ENCODE measurements at regions not wholly inside any gene's neighbourhood (a gene's known extent, or its start where the extent isn't known, plus 50 kb on each side); places are given as distances from the start of the nearest gene placed in this dataset.

GRCh38 chr4:44842531-44842930 is 116.2 kb upstream of the GNPDA2 start:
- no peaks in the 10 kb centered on the region for H3K4me1 ChIP-seq (ENCODE audit: control insufficient read depth, insufficient read depth, low read length)
- H3K27me3 ChIP-seq (ENCODE audit: control insufficient read depth, insufficient read depth, low read length): no peaks in the 10 kb centered on the region
- no peak overlapping the region for H3K4me3 ChIP-seq (ENCODE audit: low read depth, low read length)
- no peak overlapping the region for H3K27ac ChIP-seq (ENCODE audit: low read depth, low read length)
- no peak overlapping the region for H3K9ac ChIP-seq (ENCODE audit: low read length)
- H3K9me3 ChIP-seq (ENCODE audit: control insufficient read depth, insufficient read depth, low read depth, low read length): no peaks in the 10 kb centered on the region
- H3K36me3 ChIP-seq (ENCODE audit: control insufficient read depth, insufficient read depth, low read length): no peaks in the 10 kb centered on the region

DNA sequence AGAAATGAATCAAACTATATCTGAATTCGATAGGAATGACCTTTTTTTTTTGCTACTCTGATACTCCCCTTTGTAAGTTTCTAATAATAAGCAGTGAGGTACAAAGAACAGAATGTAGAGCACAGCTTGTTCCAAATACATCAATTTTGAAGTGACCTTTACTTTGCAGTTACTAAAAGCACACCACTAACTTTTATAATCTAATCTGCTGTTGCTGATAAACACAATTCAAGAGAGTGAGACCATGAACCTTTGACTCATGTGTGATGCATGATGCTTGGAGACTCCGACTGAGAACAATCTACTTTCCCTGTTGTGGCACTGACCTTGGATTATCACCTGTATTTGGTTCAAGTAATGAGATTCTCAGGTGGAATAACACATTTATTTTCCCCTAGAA is 91.6 kb upstream of the GNPDA2 start:
- no peaks in the 10 kb centered on the region for H3K4me1 ChIP-seq (ENCODE audit: control insufficient read depth, insufficient read depth, low read length)
- no peak overlapping the region for H3K27ac ChIP-seq (ENCODE audit: low read depth, low read length)
- H3K36me3 ChIP-seq (ENCODE audit: control insufficient read depth, insufficient read depth, low read length): no peaks in the 10 kb centered on the region
- no peaks in the 10 kb centered on the region for H3K9me3 ChIP-seq (ENCODE audit: control insufficient read depth, insufficient read depth, low read depth, low read length)
- no peaks in the 10 kb centered on the region for H3K27me3 ChIP-seq (ENCODE audit: control insufficient read depth, insufficient read depth, low read length)
- no peak overlapping the region for H3K9ac ChIP-seq (ENCODE audit: low read length)
- no peak overlapping the region for H3K4me3 ChIP-seq (ENCODE audit: low read depth, low read length)

DNA sequence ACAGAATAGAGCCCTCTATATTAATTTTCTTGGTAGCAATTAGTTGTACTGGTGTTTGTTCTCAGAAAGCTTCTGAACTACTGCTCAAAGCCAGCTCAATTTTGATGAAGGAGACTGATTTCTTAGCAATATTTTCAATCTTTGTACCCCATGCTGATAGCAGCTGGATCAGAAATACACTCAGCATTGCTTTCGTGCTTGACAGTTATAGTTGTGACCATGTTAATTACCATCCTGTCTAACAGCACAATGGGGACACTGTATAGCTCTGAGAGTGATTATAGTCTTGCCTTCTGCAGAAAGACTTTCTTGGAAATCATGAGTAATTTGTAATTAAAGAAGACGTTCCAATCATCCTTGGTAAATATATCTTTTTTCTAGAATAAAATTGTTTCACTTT is 79.7 kb upstream of the GNPDA2 start:
- no peaks in the 10 kb centered on the region for H3K27me3 ChIP-seq (ENCODE audit: control insufficient read depth, insufficient read depth, low read length)
- H3K9ac ChIP-seq (ENCODE audit: low read length): no peak overlapping the region
- H3K36me3 ChIP-seq (ENCODE audit: control insufficient read depth, insufficient read depth, low read length): no peaks in the 10 kb centered on the region
- H3K9me3 ChIP-seq (ENCODE audit: control insufficient read depth, insufficient read depth, low read depth, low read length): peaks cover 3% of the 10 kb centered on the region; the same call in 1 of the 2 replicates
- H3K4me1 ChIP-seq (ENCODE audit: control insufficient read depth, insufficient read depth, low read length): no peaks in the 10 kb centered on the region
- no peak overlapping the region for H3K27ac ChIP-seq (ENCODE audit: low read depth, low read length)
- no peak overlapping the region for H3K4me3 ChIP-seq (ENCODE audit: low read depth, low read length)

GRCh38 chr4:44804301-44804700 is 77.9 kb upstream of the GNPDA2 start:
- no peaks in the 10 kb centered on the region for H3K4me1 ChIP-seq (ENCODE audit: control insufficient read depth, insufficient read depth, low read length)
- no peaks in the 10 kb centered on the region for H3K27me3 ChIP-seq (ENCODE audit: control insufficient read depth, insufficient read depth, low read length)
- H3K27ac ChIP-seq (ENCODE audit: low read depth, low read length): no peak overlapping the region
- H3K4me3 ChIP-seq (ENCODE audit: low read depth, low read length): no peak overlapping the region
- peaks cover 11% of the 10 kb centered on the region for H3K9me3 ChIP-seq (ENCODE audit: control insufficient read depth, insufficient read depth, low read depth, low read length)
- no peak overlapping the region for H3K9ac ChIP-seq (ENCODE audit: low read length)
- H3K36me3 ChIP-seq (ENCODE audit: control insufficient read depth, insufficient read depth, low read length): no peaks in the 10 kb centered on the region

DNA sequence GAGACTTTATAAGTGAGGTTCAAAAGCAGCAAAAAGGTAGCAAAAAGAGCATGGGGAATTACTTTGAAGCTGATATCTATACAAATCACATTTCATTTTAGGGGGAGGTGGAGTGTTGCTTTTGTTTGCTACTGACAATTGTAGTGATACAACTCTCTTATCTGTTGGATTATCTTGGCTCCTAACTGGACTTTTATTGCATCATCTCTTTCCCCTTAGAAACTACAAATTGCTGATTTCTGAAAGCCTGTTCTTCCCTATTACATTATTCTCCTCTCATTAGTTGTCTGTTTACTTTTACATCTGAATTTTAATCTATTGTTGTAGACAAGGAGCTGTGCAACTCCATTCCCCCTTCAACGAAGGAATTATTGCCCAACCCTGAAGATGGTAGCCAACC is 75.0 kb upstream of the GNPDA2 start:
- Histone ChIP-seq H3K36me3 (ENCODE audit: control insufficient read depth, insufficient read depth, low read length) (no peaks in the 10 kb centered on the region), H3K4me3 (ENCODE audit: low read depth, low read length) (no peak overlapping the region), H3K9ac (ENCODE audit: low read length) (no peak overlapping the region), H3K27ac (ENCODE audit: low read depth, low read length) (no peak overlapping the region), H3K9me3 (ENCODE audit: control insufficient read depth, insufficient read depth, low read depth, low read length) (peaks cover 36% of the 10 kb centered on the region), H3K4me1 (ENCODE audit: control insufficient read depth, insufficient read depth, low read length) (no peaks in the 10 kb centered on the region), H3K27me3 (ENCODE audit: control insufficient read depth, insufficient read depth, low read length) (no peaks in the 10 kb centered on the region)

- Histone ChIP-seq H3K9ac (ENCODE audit: low read length) (no peak overlapping the region), H3K36me3 (ENCODE audit: control insufficient read depth, insufficient read depth, low read length) (no peaks in the 10 kb centered on the region), H3K27me3 (ENCODE audit: control insufficient read depth, insufficient read depth, low read length) (no peaks in the 10 kb centered on the region), H3K27ac (ENCODE audit: low read depth, low read length) (no peak overlapping the region), H3K4me1 (ENCODE audit: control insufficient read depth, insufficient read depth, low read length) (no peaks in the 10 kb centered on the region), H3K4me3 (ENCODE audit: low read depth, low read length) (no peak overlapping the region), H3K9me3 (ENCODE audit: control insufficient read depth, insufficient read depth, low read depth, low read length) (peaks cover 16% of the 10 kb centered on the region; the same call in 1 of the 2 replicates)
Measured at GRCh38 chr4:44791831-44792230, 65.5 kb upstream of the GNPDA2 start.

DNA sequence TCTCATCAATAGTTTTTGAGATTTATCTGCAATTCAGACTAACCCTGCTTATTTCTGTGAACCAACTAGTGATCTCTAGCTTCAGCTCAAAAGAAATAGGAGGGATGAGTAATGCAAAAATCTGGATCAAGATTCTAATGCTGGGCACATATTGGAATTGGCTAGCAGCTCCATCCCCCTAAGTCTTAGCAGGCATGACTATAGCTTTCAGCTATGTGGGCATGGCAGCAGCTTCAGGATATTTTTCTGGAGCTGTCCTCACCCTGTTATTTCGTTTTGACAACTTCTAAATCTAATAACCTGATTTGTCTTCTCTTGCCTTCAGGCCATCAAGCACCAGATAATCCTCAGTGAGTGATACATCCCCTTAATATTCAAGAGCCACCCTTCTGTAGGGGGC is 50.8 kb upstream of the GNPDA2 start:
- peaks cover 46% of the 10 kb centered on the region for H3K9me3 ChIP-seq (ENCODE audit: control insufficient read depth, insufficient read depth, low read depth, low read length)
- H3K36me3 ChIP-seq (ENCODE audit: control insufficient read depth, insufficient read depth, low read length): no peaks in the 10 kb centered on the region
- H3K4me1 ChIP-seq (ENCODE audit: control insufficient read depth, insufficient read depth, low read length): no peaks in the 10 kb centered on the region
- H3K4me3 ChIP-seq (ENCODE audit: low read depth, low read length): no peak overlapping the region
- H3K27me3 ChIP-seq (ENCODE audit: control insufficient read depth, insufficient read depth, low read length): no peaks in the 10 kb centered on the region
- no peak overlapping the region for H3K27ac ChIP-seq (ENCODE audit: low read depth, low read length)
- no peak overlapping the region for H3K9ac ChIP-seq (ENCODE audit: low read length)
